ENCODE measurements at regions not wholly inside any gene's neighbourhood (a gene's known extent, or its start where the extent isn't known, plus 50 kb on each side); places are given as distances from the start of the nearest gene placed in this dataset.

DNA sequence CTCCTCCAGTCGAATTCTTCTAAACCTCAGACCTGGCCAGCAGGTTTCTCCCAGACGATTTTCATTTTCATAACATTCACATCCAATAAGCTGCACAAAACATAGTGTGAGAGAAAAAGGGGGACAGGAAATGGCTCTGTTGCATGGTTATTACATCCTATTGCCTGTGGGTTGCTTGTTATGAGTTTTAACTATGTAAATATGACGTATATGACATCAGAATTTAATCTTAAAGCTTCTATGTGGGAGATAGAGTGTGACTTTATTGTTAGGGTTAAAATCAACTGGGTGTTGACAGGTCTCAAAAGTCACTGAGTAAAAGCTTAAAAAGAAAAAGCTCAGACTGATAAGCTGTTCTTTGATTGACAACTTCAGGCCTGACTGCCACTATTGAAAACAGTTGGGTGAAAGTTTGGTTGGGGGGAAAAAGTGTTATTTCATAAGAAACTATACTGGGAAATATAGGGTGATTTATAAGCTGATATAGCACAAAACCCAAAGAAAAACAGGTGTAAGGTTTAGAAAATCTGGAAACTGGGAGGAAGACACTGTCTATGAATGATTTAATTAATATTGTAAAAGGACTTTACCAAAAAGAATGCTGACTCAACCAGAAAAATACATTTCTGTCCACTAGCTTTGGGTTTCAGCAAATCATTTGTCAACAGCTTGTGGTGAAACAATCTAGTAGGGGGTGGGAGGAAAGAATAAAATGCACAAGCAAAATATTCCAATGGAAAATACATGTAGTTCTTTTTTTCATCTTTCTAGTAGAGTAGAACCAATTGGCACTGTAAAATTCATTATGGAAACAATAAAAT lies 134.1 kb upstream of the CEP162 start:
- TF ChIP-seq ZNF549 (tag by site-specific recombination; IDR thresholded peaks at IDR 0.05) = no peak
- TF ChIP-seq, protein P1, sequence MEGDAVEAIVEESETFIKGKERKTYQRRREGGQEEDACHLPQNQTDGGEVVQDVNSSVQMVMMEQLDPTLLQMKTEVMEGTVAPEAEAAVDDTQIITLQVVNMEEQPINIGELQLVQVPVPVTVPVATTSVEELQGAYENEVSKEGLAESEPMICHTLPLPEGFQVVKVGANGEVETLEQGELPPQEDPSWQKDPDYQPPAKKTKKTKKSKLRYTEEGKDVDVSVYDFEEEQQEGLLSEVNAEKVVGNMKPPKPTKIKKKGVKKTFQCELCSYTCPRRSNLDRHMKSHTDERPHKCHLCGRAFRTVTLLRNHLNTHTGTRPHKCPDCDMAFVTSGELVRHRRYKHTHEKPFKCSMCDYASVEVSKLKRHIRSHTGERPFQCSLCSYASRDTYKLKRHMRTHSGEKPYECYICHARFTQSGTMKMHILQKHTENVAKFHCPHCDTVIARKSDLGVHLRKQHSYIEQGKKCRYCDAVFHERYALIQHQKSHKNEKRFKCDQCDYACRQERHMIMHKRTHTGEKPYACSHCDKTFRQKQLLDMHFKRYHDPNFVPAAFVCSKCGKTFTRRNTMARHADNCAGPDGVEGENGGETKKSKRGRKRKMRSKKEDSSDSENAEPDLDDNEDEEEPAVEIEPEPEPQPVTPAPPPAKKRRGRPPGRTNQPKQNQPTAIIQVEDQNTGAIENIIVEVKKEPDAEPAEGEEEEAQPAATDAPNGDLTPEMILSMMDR (tag by site-specific recombination; IDR thresholded peaks at IDR 0.05) = no peak
- TF ChIP-seq, protein P2, sequence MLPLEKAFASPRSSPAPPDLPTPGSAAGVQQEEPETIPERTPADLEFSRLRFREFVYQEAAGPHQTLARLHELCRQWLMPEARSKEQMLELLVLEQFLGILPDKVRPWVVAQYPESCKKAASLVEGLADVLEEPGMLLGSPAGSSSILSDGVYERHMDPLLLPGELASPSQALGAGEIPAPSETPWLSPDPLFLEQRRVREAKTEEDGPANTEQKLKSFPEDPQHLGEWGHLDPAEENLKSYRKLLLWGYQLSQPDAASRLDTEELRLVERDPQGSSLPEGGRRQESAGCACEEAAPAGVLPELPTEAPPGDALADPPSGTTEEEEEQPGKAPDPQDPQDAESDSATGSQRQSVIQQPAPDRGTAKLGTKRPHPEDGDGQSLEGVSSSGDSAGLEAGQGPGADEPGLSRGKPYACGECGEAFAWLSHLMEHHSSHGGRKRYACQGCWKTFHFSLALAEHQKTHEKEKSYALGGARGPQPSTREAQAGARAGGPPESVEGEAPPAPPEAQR (tag by site-specific recombination; IDR thresholded peaks at IDR 0.05) = no peak
- 0 out of 2 replicates have a peak, but pooled peaks have one; percentile 39 for TF ChIP-seq ZNF24 (tag by site-specific recombination; IDR thresholded peaks at IDR 0.05)
- no peak for TF ChIP-seq ZNF169 (tag by site-specific recombination; IDR thresholded peaks at IDR 0.05)
- TF ChIP-seq, protein P3, sequence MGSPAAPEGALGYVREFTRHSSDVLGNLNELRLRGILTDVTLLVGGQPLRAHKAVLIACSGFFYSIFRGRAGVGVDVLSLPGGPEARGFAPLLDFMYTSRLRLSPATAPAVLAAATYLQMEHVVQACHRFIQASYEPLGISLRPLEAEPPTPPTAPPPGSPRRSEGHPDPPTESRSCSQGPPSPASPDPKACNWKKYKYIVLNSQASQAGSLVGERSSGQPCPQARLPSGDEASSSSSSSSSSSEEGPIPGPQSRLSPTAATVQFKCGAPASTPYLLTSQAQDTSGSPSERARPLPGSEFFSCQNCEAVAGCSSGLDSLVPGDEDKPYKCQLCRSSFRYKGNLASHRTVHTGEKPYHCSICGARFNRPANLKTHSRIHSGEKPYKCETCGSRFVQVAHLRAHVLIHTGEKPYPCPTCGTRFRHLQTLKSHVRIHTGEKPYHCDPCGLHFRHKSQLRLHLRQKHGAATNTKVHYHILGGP (tag by site-specific recombination; IDR thresholded peaks at IDR 0.05) = no peak
- peak; percentile 14 for TF ChIP-seq SETDB1 (IDR thresholded peaks at IDR 0.05; ENCODE audit: insufficient read length, low read length)
- TF ChIP-seq ZNF623 (tag by site-specific recombination; IDR thresholded peaks at IDR 0.05) = no peak
- TF ChIP-seq ZFP41 (tag by site-specific recombination; IDR thresholded peaks at IDR 0.05; ENCODE audit: borderline replicate concordance) = no peak
- TF ChIP-seq ZNF548 (tag by site-specific recombination; IDR thresholded peaks at IDR 0.05) = no peak
- TF ChIP-seq, protein P4, sequence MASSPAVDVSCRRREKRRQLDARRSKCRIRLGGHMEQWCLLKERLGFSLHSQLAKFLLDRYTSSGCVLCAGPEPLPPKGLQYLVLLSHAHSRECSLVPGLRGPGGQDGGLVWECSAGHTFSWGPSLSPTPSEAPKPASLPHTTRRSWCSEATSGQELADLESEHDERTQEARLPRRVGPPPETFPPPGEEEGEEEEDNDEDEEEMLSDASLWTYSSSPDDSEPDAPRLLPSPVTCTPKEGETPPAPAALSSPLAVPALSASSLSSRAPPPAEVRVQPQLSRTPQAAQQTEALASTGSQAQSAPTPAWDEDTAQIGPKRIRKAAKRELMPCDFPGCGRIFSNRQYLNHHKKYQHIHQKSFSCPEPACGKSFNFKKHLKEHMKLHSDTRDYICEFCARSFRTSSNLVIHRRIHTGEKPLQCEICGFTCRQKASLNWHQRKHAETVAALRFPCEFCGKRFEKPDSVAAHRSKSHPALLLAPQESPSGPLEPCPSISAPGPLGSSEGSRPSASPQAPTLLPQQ (tag by site-specific recombination; IDR thresholded peaks at IDR 0.05) = no peak
- TF ChIP-seq, protein P5, sequence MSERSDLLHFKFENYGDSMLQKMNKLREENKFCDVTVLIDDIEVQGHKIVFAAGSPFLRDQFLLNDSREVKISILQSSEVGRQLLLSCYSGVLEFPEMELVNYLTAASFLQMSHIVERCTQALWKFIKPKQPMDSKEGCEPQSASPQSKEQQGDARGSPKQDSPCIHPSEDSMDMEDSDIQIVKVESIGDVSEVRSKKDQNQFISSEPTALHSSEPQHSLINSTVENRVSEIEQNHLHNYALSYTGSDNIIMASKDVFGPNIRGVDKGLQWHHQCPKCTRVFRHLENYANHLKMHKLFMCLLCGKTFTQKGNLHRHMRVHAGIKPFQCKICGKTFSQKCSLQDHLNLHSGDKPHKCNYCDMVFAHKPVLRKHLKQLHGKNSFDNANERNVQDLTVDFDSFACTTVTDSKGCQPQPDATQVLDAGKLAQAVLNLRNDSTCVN (tag by site-specific recombination; optimal IDR thresholded peaks at IDR 0.05) = no peak
- TF ChIP-seq, protein P6, sequence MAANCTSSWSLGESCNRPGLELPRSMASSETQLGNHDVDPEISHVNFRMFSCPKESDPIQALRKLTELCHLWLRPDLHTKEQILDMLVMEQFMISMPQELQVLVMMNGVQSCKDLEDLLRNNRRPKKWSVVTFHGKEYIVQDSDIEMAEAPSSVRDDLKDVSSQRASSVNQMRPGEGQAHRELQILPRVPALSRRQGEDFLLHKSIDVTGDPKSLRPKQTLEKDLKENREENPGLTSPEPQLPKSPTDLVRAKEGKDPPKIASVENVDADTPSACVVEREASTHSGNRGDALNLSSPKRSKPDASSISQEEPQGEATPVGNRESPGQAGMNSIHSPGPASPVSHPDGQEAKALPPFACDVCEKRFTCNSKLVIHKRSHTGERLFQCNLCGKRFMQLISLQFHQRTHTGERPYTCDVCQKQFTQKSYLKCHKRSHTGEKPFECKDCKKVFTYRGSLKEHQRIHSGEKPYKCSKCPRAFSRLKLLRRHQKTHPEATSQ (tag by site-specific recombination; IDR thresholded peaks at IDR 0.05) = no peak
- TF ChIP-seq YY2 (tag by site-specific recombination; IDR thresholded peaks at IDR 0.05) = no peak

Measured in HEK293 (cell line).